Glutamatergic neuron (in vitro differentiated cells): ENCODE measurements at regions not wholly inside any gene's neighbourhood (a gene's known extent, or its start where the extent isn't known, plus 50 kb on each side); places are given as distances from the start of the nearest gene placed in this dataset.

Source experiments
- DNase-seq: peaks from one replicate; pipeline ENCODE4 v3.0.0; 2022
- H3K27ac Mint-ChIP-seq: one replicate; pipeline ENCODE4 v1.8.0; 2020; ENCODE audit warnings: mild to moderate bottlenecking, mixed read lengths, inconsistent platforms; ENCODE audit not compliant: unreplicated experiment
- H3K27me3 Mint-ChIP-seq: one replicate; pipeline ENCODE4 v1.8.0; 2020; ENCODE audit warnings: mild to moderate bottlenecking, moderate library complexity, mixed read lengths, inconsistent platforms; ENCODE audit not compliant: unreplicated experiment
- H3K36me3 Mint-ChIP-seq: one replicate; pipeline ENCODE4 v1.8.0; 2020; ENCODE audit warnings: mild to moderate bottlenecking, mixed read lengths, inconsistent platforms; ENCODE audit not compliant: unreplicated experiment
- H3K4me1 Mint-ChIP-seq: one replicate; pipeline ENCODE4 v1.8.0; 2020; ENCODE audit warnings: mild to moderate bottlenecking, low read depth, mixed read lengths, inconsistent platforms; ENCODE audit not compliant: unreplicated experiment
- H3K4me3 Mint-ChIP-seq: one replicate; pipeline ENCODE4 v1.8.0; 2020; ENCODE audit warnings: mild to moderate bottlenecking, mixed read lengths, inconsistent platforms; ENCODE audit not compliant: unreplicated experiment
- H3K9me3 Mint-ChIP-seq: one replicate; pipeline ENCODE4 v1.8.0; 2020; ENCODE audit warnings: mild to moderate bottlenecking, moderate library complexity, mixed read lengths, inconsistent platforms; ENCODE audit not compliant: unreplicated experiment
- TF ChIP-seq, protein P1 (sequence below): fragments of 200-600 bp; sonication (generic); IDR thresholded peaks from one replicate; pipeline ENCODE4 v1.5.0; 2021; ENCODE audit not compliant: partially characterized antibody, unreplicated experiment

DNA sequence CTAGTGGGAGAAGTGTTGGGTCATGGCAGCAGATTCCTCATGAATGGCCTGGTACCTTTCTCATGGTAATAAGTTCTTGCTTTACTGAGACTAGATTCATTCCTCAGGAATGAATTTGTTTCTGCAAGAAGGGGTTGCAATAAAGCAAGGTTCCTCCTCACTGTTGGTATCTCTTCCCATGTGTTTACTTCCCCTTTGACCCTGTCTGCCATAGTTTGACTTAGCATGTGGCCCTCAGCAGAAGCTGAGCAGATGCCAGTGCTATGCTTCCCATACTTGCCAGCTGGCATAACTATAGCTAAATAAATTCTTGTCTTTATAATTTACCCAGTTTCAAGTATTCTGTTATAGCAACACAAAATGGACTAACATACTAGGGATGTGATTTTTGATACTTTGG lies 163.6 kb upstream of the COL8A1 start:
- Mint-ChIP-seq H3K9me3 (peaks cover 2% of the 10 kb centered on the region), H3K4me3 (no peak overlapping the region), H3K36me3 (no peaks in the 10 kb centered on the region), H3K4me1 (no peaks in the 10 kb centered on the region), H3K27ac (no peak overlapping the region), H3K27me3 (peaks cover 1% of the 10 kb centered on the region)
- TF ChIP-seq, protein P1, sequence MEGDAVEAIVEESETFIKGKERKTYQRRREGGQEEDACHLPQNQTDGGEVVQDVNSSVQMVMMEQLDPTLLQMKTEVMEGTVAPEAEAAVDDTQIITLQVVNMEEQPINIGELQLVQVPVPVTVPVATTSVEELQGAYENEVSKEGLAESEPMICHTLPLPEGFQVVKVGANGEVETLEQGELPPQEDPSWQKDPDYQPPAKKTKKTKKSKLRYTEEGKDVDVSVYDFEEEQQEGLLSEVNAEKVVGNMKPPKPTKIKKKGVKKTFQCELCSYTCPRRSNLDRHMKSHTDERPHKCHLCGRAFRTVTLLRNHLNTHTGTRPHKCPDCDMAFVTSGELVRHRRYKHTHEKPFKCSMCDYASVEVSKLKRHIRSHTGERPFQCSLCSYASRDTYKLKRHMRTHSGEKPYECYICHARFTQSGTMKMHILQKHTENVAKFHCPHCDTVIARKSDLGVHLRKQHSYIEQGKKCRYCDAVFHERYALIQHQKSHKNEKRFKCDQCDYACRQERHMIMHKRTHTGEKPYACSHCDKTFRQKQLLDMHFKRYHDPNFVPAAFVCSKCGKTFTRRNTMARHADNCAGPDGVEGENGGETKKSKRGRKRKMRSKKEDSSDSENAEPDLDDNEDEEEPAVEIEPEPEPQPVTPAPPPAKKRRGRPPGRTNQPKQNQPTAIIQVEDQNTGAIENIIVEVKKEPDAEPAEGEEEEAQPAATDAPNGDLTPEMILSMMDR: no peak
- no peak for DNase-seq

DNA sequence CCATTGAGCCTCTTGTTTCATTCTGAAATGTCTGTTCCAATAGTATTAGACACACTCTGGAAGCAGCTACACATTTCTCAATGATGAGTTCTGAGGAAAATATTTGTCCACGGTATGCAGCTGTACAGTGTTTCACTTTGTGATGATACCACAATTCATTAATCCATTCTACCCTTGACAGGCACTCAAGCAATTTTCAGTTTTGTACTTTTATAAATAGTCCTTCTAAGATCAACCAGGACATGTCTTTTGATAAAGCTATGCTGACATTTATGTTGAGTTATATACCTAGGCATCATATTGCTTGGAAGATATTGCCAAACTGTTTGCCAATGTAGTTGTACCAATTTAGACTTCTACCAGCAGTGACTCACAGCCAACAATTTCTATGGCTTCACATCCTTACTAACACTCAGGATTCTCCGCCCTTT lies 165.1 kb upstream of the COL8A1 start:
- Mint-ChIP-seq H3K36me3 (no peaks in the 10 kb centered on the region), H3K4me1 (no peaks in the 10 kb centered on the region), H3K27ac (no peak overlapping the region), H3K4me3 (no peak overlapping the region), H3K9me3 (peaks cover 2% of the 10 kb centered on the region), H3K27me3 (peaks cover 1% of the 10 kb centered on the region)
- TF ChIP-seq, protein P1: no peak
- no peak for DNase-seq

DNA sequence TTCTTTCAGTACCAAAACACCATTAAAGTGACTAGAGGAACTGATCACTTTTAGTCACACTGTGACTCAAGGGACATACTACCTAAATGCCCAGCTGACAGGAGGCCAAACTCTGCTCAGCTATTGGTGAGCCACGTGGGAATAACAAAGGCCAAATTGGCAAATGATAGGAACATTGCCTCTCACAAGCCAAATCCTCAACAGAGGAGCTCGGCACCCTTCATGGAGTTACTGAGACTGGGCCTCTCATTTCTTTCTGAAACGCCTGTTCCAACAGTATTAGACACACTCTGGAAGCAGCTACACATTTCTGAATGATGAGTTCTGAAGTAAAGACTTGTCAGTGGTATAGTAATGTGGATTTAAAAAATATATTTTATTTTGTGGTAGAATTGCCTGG lies 166.0 kb upstream of the COL8A1 start:
- Mint-ChIP-seq H3K27me3 (peaks cover 1% of the 10 kb centered on the region), H3K27ac (no peak overlapping the region), H3K4me1 (no peaks in the 10 kb centered on the region), H3K36me3 (no peaks in the 10 kb centered on the region), H3K4me3 (no peak overlapping the region), H3K9me3 (peaks cover 2% of the 10 kb centered on the region)
- TF ChIP-seq, protein P1: no peak
- no peak for DNase-seq

DNA sequence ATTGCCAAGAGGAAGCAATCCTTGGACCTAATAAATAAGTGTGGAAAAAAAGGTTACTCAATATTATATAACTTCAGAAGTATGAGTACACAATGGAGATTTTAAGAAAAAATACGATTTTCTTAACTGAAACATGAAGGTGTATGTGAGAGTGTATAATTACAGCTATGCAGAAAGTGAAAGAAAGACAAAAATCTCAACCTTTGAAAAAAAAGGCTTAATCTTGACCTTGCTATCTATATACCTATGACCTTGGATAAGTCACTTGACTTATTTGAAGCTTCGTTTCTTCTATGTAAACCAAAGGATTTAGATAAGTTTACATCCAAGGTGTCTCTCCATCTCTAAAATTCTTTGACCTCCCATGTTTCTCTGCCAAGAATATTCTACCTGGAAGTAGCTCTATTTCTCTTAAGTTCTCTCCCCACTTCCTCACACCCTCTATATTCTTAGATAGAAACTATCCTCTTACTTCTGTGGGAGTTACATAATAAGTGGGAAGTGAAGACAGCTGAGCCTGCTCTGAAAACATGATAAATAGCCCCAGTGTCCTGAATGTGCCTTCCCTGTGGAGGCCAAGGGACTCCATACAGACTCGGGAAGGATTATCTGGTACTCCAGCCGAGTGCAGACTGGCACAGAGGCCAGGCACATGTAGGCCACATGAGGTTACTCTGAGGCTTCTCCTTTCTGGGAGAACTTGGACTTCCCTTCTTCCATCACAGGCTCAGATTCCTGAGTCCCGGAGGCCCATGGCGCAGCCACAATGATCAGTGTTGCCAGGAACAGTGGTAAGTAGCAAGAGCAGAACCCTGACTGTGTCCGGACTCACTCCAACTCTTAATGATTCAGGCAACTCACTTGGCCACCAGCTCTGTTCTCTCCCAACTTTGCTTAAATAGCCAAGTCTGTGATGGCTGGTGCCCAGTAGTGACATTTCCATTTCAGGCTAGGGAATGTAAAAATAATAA lies 166.8 kb upstream of the COL8A1 start:
- no peak overlapping the region for H3K4me3 Mint-ChIP-seq
- no peaks in the 10 kb centered on the region for H3K36me3 Mint-ChIP-seq
- DNase-seq: no peak
- peaks cover 2% of the 10 kb centered on the region for H3K9me3 Mint-ChIP-seq
- TF ChIP-seq, protein P1: no peak
- H3K27ac Mint-ChIP-seq: no peak overlapping the region
- H3K4me1 Mint-ChIP-seq: no peaks in the 10 kb centered on the region
- H3K27me3 Mint-ChIP-seq: peaks cover 1% of the 10 kb centered on the region

DNA sequence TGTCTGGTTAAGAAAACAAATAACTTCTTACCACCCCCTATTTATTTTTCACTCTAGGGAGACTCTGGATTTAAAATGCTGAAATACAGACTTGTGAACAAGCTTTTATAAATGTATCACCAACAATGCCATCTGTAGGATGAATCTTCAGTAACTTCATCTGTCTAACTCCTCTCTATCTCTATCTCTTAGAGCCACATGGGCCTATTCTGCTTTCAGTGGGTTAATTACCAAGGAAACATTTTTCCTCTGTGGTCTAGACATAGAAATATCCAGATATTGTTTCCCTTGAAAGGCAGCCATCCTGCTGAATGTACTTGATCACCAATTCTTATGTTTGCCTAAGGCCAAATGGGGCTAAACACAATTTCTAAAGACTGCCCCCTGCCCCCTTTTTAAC lies 167.6 kb upstream of the COL8A1 start:
- Mint-ChIP-seq H3K9me3 (no peaks in the 10 kb centered on the region), H3K4me1 (no peaks in the 10 kb centered on the region), H3K4me3 (no peak overlapping the region), H3K27ac (no peak overlapping the region), H3K27me3 (peaks cover 1% of the 10 kb centered on the region), H3K36me3 (no peaks in the 10 kb centered on the region)
- DNase-seq: no peak
- TF ChIP-seq, protein P1: no peak
